Transverse colon (tissue), 3 donors: ENCODE measurements at regions not wholly inside any gene's neighbourhood (a gene's known extent, or its start where the extent isn't known, plus 50 kb on each side); places are given as distances from the start of the nearest gene placed in this dataset.

Experiments used
- CTCF ChIP-seq, 5 experiments: fragments of 200-600 bp in 3 of 5; fragments of 450-650 bp in 2 of 5; sonication (generic) in 3 of 5; IDR thresholded peaks; 1 replicate in 2 of 5; 2 replicates in 3 of 5; pipeline ENCODE4 v1.5.1; 2016 to 2017; ENCODE audit warnings: antibody characterized with exemption in 5 of 5, inconsistent platforms in 3 of 5, mild to moderate bottlenecking in 2 of 5, moderate library complexity in 1 of 5
- POLR2A ChIP-seq: fragments of 450-650 bp; IDR thresholded peaks from one replicate; pipeline ENCODE4 v1.6.1; 2016; ENCODE audit warnings: antibody characterized with exemption, mild to moderate bottlenecking, moderate library complexity

DNA sequence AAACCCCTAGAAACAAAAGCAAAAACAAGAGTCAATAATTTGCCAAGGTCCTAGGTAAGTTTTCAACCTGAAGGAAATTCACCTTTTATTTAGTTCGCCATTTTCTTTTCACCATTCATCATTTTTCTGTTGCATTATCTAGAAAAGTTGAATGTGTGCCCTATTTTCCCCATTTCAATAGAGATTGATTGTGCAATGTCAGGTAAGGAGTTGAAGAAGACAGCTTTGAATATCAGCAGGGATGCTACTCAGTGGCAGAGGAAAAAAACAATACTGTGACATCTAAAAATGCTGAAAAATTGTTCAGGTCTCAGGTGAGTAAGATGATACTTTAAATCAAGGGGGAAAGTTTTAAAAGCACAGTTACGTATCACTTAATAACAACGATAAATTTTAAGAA lies 813.7 kb downstream of the DTWD2 start:
- TF ChIP-seq CTCF (IDR thresholded peaks at IDR 0.05) (no peak), POLR2A (no peak)
